B cell (primary cell): ENCODE measurements at regions not wholly inside any gene's neighbourhood (a gene's known extent, or its start where the extent isn't known, plus 50 kb on each side); places are given as distances from the start of the nearest gene placed in this dataset.

ENCODE experiments used
- EZH2 ChIP-seq: IDR thresholded peaks from 2 replicates; pipeline ENCODE4 v1.6.1; 2012; ENCODE audit warnings: borderline replicate concordance, low read depth, mild to moderate bottlenecking, moderate library complexity, low read length; ENCODE audit not compliant: insufficient read depth, poor library complexity, severe bottlenecking
- TF ChIP-seq, protein P1 (sequence below): fragments of 200-600 bp; IDR thresholded peaks from one replicate; pipeline ENCODE4 v1.8.0; 2022; ENCODE audit warnings: antibody characterized with exemption, mild to moderate bottlenecking

DNA sequence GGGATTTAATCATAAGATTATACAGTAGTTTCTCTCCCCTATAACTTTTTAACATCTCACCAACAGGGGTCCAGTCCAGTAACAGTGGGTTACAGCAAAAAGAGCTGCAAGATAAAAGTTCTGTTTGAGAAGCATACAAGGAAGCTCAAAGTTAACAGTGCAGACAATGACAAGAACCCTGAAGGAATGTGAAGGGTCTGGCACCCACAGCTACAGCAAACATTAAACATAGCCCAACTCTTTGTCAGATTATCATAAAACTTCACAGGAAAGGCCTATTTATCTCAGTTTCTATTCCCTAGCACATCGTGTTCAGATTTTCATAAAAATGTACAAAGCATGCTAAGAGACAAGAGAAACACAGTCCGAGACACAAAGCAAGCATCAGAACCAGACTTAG lies 309.4 kb downstream of the DIRAS2 start:
- no peak for TF ChIP-seq EZH2
- TF ChIP-seq, protein P1, sequence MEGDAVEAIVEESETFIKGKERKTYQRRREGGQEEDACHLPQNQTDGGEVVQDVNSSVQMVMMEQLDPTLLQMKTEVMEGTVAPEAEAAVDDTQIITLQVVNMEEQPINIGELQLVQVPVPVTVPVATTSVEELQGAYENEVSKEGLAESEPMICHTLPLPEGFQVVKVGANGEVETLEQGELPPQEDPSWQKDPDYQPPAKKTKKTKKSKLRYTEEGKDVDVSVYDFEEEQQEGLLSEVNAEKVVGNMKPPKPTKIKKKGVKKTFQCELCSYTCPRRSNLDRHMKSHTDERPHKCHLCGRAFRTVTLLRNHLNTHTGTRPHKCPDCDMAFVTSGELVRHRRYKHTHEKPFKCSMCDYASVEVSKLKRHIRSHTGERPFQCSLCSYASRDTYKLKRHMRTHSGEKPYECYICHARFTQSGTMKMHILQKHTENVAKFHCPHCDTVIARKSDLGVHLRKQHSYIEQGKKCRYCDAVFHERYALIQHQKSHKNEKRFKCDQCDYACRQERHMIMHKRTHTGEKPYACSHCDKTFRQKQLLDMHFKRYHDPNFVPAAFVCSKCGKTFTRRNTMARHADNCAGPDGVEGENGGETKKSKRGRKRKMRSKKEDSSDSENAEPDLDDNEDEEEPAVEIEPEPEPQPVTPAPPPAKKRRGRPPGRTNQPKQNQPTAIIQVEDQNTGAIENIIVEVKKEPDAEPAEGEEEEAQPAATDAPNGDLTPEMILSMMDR: no peak
